ENCODE measurements at regions not wholly inside any gene's neighbourhood (a gene's known extent, or its start where the extent isn't known, plus 50 kb on each side); places are given as distances from the start of the nearest gene placed in this dataset.

- no peak for DNase-seq (ENCODE audit: low read depth)
- no peak overlapping the region for H3K4me3 ChIP-seq (ENCODE audit: low read length)
- TF ChIP-seq CTCF (IDR thresholded peaks at IDR 0.05; ENCODE audit: insufficient read depth, low read depth, low read length, missing control alignments), result no peak
Measured at GRCh38 chr13:64073203-64073602, 2657.6 kb upstream of the PCDH20 start.

- H3K4me3 ChIP-seq (ENCODE audit: low read length), result no peak overlapping the region
- TF ChIP-seq CTCF (IDR thresholded peaks at IDR 0.05; ENCODE audit: insufficient read depth, low read depth, low read length, missing control alignments), result no peak
- no peak for DNase-seq (ENCODE audit: low read depth)
Measured at GRCh38 chr13:64071352-64071751, 2655.7 kb upstream of the PCDH20 start.

GRCh38 chr13:64069892-64070291 lies 2654.2 kb upstream of the PCDH20 start:
- no peak overlapping the region for H3K4me3 ChIP-seq (ENCODE audit: low read length)
- DNase-seq (ENCODE audit: low read depth), result no peak
- TF ChIP-seq CTCF (IDR thresholded peaks at IDR 0.05; ENCODE audit: insufficient read depth, low read depth, low read length, missing control alignments), result no peak

- no peak for DNase-seq (ENCODE audit: low read depth)
- no peak overlapping the region for H3K4me3 ChIP-seq (ENCODE audit: low read length)
- TF ChIP-seq CTCF (IDR thresholded peaks at IDR 0.05; ENCODE audit: insufficient read depth, low read depth, low read length, missing control alignments), result no peak
Measured at GRCh38 chr13:64066711-64067110, 2651.1 kb upstream of the PCDH20 start.

- DNase-seq (ENCODE audit: low read depth), result no peak
- H3K4me3 ChIP-seq (ENCODE audit: low read length), result no peak overlapping the region
- no peak for TF ChIP-seq CTCF (IDR thresholded peaks at IDR 0.05; ENCODE audit: insufficient read depth, low read depth, low read length, missing control alignments)
Measured at GRCh38 chr13:64061649-64062048, 2646.0 kb upstream of the PCDH20 start.

GRCh38 chr13:64057372-64058020 lies 2641.8 kb upstream of the PCDH20 start:
- H3K4me3 ChIP-seq (ENCODE audit: low read length), result no peak overlapping the region
- DNase-seq (ENCODE audit: low read depth), result no peak
- no peak for TF ChIP-seq CTCF (IDR thresholded peaks at IDR 0.05; ENCODE audit: insufficient read depth, low read depth, low read length, missing control alignments)

- H3K4me3 ChIP-seq (ENCODE audit: low read length), result no peak overlapping the region
- no peak for TF ChIP-seq CTCF (IDR thresholded peaks at IDR 0.05; ENCODE audit: insufficient read depth, low read depth, low read length, missing control alignments)
- DNase-seq (ENCODE audit: low read depth), result no peak
Measured at GRCh38 chr13:64054321-64054720, 2638.7 kb upstream of the PCDH20 start.

All from epithelial cell of esophagus (primary cell).